Epithelial cell of proximal tubule (primary cell): ENCODE measurements at regions not wholly inside any gene's neighbourhood (a gene's known extent, or its start where the extent isn't known, plus 50 kb on each side); places are given as distances from the start of the nearest gene placed in this dataset.

Source experiments
- DNase-seq: peaks from one replicate; pipeline ENCODE4 v3.0.0-alpha.2; 2011; ENCODE audit warnings: low read depth
- H3K4me3 ChIP-seq: 2 replicates; pipeline ENCODE4 v1.5.1; 2011; ENCODE audit warnings: low read depth, mild to moderate bottlenecking, low read length
- TF ChIP-seq, protein P1 (sequence below): conservative IDR thresholded peaks from 2 replicates; pipeline ENCODE4 v1.5.1; 2012; ENCODE audit warnings: low read depth, mild to moderate bottlenecking, low read length

DNA sequence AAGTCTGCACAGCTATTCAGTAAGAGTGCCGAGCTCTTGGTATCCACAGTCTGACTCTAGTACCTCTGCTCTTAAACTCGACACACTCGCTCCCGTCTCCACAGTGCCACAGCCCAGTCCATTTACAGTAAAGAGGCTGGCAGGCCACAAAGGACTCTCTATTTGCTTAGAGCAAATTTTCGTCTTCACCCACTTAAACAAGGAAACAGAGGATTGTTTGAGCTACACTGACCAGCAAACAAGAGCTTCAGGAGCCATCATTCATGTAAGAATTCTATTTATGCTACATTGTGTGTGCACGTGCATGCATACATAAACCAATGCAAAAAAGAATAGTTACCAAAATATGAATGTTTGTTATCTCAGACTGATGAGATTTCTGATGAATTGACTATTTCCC is 290.2 kb downstream of the USP46 start:
- TF ChIP-seq, protein P1, sequence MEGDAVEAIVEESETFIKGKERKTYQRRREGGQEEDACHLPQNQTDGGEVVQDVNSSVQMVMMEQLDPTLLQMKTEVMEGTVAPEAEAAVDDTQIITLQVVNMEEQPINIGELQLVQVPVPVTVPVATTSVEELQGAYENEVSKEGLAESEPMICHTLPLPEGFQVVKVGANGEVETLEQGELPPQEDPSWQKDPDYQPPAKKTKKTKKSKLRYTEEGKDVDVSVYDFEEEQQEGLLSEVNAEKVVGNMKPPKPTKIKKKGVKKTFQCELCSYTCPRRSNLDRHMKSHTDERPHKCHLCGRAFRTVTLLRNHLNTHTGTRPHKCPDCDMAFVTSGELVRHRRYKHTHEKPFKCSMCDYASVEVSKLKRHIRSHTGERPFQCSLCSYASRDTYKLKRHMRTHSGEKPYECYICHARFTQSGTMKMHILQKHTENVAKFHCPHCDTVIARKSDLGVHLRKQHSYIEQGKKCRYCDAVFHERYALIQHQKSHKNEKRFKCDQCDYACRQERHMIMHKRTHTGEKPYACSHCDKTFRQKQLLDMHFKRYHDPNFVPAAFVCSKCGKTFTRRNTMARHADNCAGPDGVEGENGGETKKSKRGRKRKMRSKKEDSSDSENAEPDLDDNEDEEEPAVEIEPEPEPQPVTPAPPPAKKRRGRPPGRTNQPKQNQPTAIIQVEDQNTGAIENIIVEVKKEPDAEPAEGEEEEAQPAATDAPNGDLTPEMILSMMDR = no peak
- DNase-seq = no peak
- H3K4me3 ChIP-seq = no peak overlapping the region

DNA sequence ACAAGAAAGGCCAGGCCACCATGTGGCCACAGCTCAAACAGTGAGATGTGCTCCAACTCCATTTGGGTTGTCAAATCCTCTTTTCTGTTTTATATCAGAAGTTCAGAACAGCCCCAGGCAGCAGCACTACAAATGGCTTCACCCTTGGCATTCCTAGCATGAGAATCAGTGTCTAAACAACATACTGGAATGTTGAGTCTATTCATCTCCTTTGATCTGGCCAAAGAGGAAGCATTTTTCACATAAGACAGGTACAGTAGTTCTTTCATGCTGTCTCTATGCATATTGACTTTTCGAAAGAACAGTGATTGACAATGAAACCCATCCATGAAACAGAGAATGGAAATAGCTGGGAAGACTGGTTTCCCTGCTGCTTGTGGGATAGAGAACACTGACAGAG is 289.5 kb downstream of the USP46 start:
- TF ChIP-seq, protein P1 = no peak
- no peak overlapping the region for H3K4me3 ChIP-seq
- no peak for DNase-seq

DNA sequence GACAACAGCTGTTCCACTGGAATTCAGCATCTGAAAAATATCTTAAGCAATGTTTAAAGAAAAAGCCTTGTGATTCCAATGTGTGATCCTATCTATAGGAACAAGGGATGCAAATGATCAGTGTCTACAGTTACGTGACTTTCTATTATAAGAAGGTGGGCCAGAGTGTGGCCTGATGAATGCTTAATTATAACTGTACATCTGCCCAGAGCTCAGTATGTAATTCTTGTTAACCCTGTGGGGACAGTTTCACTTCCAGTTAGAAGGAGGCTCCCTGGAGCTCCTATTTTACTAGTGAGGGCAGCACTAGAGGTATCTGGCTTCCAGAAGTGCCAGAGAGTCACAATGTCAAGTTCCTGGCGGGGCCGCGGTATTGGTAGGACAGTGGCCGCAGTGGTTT is 288.5 kb downstream of the USP46 start:
- no peak for DNase-seq
- no peak overlapping the region for H3K4me3 ChIP-seq
- TF ChIP-seq, protein P1 = no peak

DNA sequence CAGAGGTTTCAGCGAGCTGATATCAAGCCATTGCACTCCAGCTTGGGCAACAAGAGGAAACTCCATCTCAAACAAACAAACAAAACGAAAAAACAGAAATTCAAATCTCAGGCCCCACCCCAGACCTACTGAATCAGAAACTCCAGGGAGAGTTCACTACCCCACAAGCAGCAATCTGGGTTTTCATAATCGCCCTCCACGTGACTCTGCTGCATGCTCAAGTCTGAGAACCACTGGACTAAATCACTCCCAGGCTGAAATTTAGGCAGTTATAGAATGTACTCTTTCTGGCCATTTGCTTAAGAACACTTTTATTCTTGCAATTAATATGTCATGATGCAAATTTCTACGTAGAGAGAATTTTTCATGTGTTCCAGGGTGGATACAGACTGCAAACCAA is 287.3 kb downstream of the USP46 start:
- TF ChIP-seq, protein P1 = no peak
- no peak for DNase-seq
- no peak overlapping the region for H3K4me3 ChIP-seq

DNA sequence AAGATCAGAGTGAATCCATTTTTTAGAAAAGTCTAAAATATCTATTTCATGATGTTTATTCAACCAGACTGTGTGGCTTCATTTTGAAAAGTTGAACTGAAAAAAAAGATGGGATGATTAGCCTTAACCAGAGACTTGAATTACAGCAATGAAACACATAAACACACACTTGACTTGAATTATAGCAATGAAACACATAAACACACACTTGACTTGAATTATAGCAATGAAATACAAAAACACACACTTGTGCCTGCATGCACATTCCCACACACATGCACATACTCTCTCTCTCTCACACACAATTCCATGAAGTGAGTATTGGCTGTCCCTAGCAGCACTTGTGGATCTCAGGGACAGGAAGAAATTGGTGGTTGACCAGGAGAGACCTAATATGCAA is 286.8 kb downstream of the USP46 start:
- H3K4me3 ChIP-seq = no peak overlapping the region
- DNase-seq = no peak
- TF ChIP-seq, protein P1 = no peak

DNA sequence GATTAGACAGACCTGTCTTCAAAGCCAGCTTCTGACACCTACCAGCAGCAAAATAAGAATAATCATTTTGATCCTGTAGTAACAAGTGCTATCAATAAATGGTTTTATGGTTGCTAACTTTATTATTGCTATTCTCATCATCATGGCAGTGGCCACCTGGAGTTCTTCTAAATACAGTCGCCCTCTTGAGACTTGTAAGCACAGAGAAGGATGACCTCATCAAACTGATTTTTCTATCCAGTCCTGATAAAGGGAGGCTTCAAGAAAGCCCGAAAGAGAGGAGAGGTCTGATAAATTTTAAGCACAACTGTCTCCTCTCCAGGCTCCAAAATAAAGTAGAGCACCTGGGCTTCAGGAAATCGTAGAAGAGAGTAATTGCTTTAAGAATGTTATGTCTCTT is 286.4 kb downstream of the USP46 start:
- DNase-seq = no peak
- H3K4me3 ChIP-seq = no peak overlapping the region
- TF ChIP-seq, protein P1 = no peak

DNA sequence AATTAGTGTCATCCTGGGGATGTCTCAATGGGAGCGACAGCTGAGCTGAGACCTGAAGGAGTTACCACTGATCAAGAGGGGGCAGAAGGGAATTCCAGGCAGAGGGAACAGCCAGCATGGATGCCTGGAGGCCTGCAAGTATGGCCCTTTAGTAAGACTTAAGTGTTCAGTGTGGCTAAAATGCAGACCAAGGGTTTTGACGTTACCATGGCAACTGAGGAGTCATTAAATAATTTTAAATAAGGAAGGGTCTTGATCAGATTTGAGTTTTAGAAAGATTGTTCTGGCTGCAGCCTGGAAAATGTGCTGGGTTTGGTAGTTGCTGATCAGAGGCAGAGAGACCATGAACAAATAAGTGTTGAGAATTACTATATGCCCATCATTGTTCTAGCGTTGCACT is 285.5 kb downstream of the USP46 start:
- H3K4me3 ChIP-seq = no peak overlapping the region
- TF ChIP-seq, protein P1 = no peak
- no peak for DNase-seq
